Stimulated activated CD4-positive, alpha-beta T cell treated with anti-CD3 and anti-CD28 coated beads, Interleukin-2, amount 100 ng/mL, for 24 hours (primary cell): ENCODE measurements at regions not wholly inside any gene's neighbourhood (a gene's known extent, or its start where the extent isn't known, plus 50 kb on each side); places are given as distances from the start of the nearest gene placed in this dataset.
A peak's percentile ranks its signal among the peaks of the same experiment; 100 is the strongest.
"Not testable (repeated sequence)": the region's sequence is repeated elsewhere in the genome, so short reads cannot be mapped to it uniquely, and the experiment has no call there.

Source experiments
- DNase-seq, 2 donors: peaks; one replicate each; pipeline ENCODE4 v3.0.0-alpha.2; 2020

GRCh38 chr9:38253200-38253599 is 139.3 kb upstream of the ALDH1B1 start:
- no peak for DNase-seq

DNA sequence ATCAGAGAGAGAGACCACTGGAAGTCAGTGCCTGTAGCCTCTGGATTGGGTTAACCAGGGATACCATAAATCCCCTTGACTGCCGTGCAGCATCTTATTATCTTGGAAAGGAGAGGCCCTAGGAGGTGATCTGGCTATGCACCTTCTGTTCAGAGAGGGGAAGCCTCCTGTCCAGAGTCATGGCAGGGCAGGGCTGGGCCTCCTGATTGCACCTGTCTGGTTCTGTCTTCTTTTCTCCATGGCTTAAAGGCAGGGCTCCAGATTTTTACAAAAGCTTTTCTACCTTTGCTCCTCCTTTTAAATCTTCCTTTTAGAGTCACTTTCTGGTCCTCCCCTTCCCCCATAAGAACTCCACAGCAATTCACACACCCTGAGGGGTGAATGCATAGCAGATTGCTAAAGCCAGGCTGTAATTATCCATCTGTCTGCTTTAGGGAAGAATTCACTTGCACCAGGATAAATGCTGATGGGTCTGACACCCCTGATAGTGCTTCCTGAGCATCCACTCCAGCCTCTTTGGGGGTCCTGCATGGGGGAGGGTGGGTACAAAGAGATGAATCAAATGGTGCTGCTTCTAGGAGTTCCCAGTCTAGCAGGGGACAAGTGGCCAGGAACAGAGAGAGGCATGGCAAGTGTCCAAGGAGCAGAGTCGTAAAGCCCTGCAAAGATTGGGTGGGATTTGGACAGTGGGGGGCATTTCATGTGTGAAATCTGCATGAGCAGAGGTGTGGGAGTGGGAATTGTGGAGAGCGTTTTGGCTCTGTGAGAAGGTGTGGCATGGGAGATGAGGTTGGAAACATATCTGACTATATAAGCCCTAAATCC is 141.3 kb upstream of the ALDH1B1 start:
- DNase-seq, result no peak

GRCh38 chr9:38250279-38251035 is 142.0 kb upstream of the ALDH1B1 start:
- no peak for DNase-seq

- DNase-seq, result no peak
Measured at GRCh38 chr9:38249587-38250210, 142.8 kb upstream of the ALDH1B1 start.

- no peak for DNase-seq
Measured at GRCh38 chr9:38249049-38249448, 143.5 kb upstream of the ALDH1B1 start.

- no peak for DNase-seq
Measured at GRCh38 chr9:38246833-38247232, 145.7 kb upstream of the ALDH1B1 start.

- DNase-seq, result no peak
Measured at GRCh38 chr9:38244971-38245370, 147.5 kb upstream of the ALDH1B1 start.

DNA sequence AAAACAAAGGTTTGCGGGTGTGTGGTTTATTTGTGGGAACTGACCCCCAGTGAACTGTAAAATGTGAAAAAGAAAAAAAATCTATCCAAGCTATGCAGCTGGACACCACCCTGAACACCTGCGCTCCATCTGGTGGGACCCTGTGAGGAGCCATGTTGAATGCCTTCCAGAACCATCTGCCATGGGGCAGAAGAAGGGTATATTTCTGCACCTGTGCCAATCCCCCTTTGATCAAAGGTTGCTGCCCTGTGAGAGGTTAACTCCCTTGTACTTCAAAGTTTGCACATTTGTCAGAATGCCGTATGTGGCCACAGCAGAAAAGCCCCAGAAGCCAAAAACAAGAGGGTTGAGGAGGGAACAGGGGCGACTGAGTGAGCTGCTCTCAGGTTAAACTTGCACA is 148.5 kb upstream of the ALDH1B1 start:
- DNase-seq, result no peak

DNA sequence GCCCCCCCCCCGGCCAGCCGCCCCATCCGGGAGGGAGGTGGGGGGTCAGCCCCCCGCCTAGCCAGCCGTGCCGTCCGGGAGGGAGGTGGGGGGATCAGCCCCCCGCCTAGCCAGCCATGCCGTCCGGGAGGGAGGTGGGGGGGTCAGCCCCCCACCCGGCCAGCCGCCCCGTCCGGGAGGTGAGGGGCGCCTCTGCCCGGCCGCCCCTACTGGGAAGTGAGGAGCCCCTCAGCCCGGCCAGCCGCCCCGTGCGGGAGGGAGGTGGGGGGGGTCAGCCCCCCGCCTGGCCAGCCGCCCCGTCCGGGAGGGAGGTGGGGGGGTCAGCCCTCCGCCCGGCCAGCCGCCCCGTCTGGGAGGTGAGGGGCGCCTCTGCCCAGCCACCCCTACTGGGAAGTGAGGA is 150.4 kb upstream of the ALDH1B1 start:
- DNase-seq, result not testable (repeated sequence)

DNA sequence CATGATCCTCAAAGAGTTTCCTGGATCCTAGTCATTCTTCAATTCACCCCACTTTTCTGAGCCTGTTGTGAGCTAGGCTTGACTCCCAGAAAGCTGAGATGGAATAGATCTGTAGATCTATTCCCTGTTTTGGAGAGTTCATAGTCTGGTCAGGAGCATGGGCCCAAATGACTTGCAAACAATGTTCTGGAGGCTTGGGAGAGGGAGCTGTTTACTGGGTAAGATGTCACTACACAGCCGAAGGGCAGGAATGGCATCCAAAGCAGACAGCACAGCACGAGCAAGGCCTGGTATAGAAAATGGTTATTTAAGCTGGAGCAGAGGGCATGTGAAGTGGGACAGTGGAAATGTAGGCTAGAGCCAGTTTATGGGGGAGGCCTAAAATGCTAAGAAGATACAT is 152.5 kb upstream of the ALDH1B1 start:
- DNase-seq, result no peak

DNA sequence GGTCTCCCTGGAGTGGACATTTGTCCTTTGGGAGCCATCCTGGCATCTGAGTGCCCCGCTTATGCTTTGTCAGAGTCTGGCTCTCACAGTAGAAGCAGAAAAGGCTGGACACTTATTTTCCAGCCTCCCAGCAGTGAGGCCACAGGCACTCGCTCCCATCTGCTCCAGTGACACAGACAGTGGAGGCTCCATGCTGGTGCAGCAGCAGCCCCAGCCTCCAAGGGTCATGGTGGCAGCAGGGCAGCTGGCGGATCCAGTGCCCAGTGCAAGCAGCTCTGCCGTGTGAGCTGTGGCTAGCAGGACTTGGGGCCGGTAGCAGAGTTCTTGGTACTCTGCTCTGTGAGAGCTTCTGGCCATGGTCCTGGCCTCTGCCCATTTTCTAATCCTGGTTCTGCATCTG is 157.3 kb upstream of the ALDH1B1 start:
- no peak for DNase-seq

GRCh38 chr9:38234479-38235170 is 157.9 kb upstream of the ALDH1B1 start:
- DNase-seq, result no peak

- no peak for DNase-seq
Measured at GRCh38 chr9:38233796-38234355, 158.6 kb upstream of the ALDH1B1 start.

DNA sequence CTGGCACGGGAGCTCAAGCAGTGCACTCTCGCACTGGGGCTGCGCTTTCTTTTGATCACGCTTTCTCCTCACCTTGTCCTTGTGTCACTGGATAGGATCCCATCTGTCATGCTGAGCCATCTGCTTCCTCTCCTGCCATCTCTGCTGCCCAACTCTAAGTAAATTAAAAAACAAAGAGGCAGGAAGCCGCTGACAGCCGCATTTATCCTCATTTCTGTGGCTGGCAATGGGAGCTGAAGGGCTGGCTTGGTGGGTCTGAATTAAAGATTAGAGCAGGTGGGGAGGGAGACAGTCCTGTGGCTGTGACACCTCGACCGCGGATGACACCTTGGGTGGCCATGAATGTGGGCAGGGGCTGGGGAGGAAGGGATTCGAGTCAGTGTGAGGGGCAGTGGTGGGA is 159.2 kb upstream of the ALDH1B1 start:
- DNase-seq, result no peak

GRCh38 chr9:38232895-38233294 is 159.6 kb upstream of the ALDH1B1 start:
- DNase-seq, result no peak

GRCh38 chr9:38229504-38230155 is 160.6 kb upstream of the SHB start:
- DNase-seq, result no peak

GRCh38 chr9:38229104-38229500 is 160.1 kb upstream of the SHB start:
- DNase-seq, result no peak

DNA sequence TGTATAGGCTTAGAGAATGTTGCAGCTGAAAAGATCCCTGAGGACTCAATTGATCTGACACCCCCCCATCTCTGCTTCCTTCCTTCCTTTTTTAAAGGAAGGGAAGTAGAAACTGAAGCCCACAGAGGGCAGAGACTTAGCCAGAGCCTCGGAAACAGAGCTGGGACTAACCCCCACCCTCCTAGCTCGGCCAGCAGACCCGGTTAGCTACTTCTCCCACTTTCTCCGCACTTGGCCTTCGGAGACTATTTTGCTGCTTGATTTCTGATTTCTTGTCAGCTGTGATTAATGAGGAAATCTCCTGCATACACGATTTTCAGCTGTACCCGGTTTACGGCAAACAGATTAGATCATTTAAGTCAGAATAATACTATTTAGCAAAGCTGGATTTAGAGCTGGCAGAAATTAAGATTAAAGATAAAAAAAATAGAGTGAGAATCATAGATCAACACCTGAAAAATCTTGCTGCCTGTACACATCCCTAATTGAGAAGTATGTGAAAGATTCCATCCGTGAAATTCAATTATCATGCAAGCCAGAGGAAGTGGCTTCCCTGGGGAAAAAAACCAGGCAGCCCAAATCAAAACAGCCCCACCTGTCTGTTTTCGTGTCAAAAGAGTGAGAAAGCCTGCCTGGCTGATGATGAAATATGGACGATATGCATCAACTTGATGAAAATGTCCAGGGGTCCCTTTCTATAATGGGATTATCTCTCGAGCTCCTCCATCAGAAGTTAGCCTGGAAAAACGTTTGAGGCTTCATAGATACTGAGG is 159.5 kb upstream of the SHB start:
- DNase-seq, result no peak

- DNase-seq, result peak in 1 of 2 donors; percentile 12
Measured at GRCh38 chr9:38227656-38228055, 158.6 kb upstream of the SHB start.

- DNase-seq, result peak; percentile 55 to 72
Measured at GRCh38 chr9:38227061-38227540, 158.1 kb upstream of the SHB start.

DNA sequence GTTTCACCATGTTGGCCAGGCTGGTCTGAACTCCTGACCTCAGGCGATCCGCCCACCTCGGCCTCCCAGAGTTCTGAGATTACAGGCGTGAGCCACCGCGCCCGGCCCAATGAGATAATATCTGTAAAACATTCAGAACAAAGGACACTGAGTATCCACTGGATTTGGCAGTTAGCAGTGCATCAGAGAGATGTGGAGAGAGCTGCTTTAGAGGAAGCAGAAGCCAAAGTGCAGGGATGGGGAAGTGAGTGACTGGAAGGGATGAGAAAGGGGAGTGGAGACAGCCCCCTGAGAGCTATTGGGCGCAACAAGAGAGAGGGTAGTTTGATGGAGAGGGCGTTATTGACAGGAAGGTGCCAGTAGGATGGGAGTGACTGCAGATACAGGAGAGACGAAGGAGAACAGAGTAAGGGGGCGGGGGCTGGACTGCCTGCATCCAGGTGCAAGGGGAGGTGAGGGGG is 157.5 kb upstream of the SHB start:
- DNase-seq, result no peak
